NCI-H345 treated with DMSO at 0.1 percent for 48 hours (cell line): ENCODE measurements at regions not wholly inside any gene's neighbourhood (a gene's known extent, or its start where the extent isn't known, plus 50 kb on each side); places are given as distances from the start of the nearest gene placed in this dataset.

Experiments used
- DNase-seq: peaks from one replicate; lab custom pipeline; 2025; ENCODE audit not compliant: unreplicated experiment; lab: John Stamatoyannopoulos, UW

DNA sequence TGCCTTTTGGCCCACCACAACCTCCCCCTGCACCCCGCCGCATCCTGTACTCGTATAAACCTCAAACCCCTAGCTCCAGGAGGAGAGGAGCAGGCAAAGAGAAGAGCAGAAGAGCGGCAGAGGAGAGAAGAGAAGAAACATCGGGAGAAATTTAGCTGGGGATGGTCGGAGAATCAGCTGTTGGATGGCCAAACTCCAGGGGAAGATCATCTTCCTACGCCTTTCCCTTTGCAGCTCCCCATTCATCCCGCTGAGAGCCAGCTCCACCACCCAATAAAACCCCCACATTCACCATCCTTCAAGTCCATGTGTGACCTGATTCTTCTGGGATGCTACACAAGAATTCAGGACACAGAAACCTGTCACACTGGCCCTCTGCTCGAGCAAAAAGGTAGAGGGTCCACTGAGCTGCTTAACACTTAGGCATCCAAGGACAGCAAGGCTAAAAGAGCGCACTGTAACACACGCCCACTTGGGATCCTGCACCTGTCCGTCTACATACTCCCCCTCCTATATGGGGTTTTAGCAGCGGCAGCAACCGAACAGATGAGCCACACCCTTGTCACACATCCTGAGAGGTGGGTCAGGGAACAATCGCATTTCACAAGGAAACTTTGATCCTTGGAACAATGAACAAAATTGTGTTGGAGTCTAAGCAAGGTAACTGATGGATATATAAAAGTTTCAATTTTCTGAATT, 51.6 kb upstream of the MIR17HG start:
- DNase-seq = no peak

DNA sequence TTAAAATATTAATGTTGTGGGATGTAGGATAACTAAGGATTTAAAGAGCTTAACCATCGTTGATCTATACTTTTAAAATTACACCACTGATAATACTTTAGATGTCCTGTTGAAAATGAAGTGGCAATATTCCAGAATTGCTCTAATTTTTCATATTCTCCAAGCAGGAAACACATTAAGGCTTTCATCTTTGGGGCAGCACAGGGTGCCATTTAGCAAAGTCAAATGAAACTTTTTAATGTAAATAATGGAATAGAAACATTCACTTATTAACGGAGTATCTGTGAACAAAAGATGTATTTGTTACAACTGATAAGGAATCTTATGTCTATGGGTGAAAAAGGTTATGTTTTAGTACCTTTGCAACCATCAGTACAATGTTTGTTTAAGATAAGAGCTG, 50.0 kb upstream of the MIR17HG start:
- DNase-seq = no peak
